ENCODE measurements at regions not wholly inside any gene's neighbourhood (a gene's known extent, or its start where the extent isn't known, plus 50 kb on each side); places are given as distances from the start of the nearest gene placed in this dataset.

DNA sequence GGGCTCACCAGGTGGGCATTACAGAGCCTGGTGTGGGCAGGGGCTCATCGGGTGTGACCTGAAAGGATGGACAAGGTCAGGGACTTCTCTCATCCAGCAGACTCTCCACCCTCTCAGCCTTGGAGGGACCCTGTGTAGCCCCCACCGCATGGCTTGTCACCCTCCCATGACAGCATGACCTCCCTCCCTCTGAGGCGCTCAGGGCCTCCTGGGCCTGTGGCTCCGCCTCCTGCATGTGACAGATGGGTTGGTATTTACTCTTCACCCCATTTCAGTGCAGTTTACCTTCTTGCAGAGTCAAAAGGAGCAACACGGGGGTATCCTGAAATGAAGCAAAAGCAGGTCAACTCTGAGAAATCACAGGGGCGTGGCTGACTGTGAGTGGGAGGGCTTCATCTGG lies 298.6 kb upstream of the AJAP1 start:
- H2BK120ac ChIP-seq (ENCODE audit: low read depth, low read length): no peak overlapping the region
- no peaks in the 10 kb centered on the region for H3K79me1 ChIP-seq (ENCODE audit: low read depth in 1 of 2, low read length in 2 of 2)
- no peak overlapping the region for H3K4ac ChIP-seq (ENCODE audit: low read depth, low read length)
- H3K27ac ChIP-seq (ENCODE audit: insufficient read depth, low read length): no peak overlapping the region
- ATAC-seq (ENCODE audit: low read depth): no peak
- no peak overlapping the region for H2AK5ac ChIP-seq (ENCODE audit: low read depth, low read length)
- no peak overlapping the region for H3K14ac ChIP-seq (replicated peaks; ENCODE audit: low read depth, low read length)
- intact Hi-C loops (cut with micrococcal nuclease): no loop called here
- H2BK15ac ChIP-seq (ENCODE audit: low read depth, low read length): no peak overlapping the region
- whole genome bisulfite sequencing, 2 experiments (ENCODE audit: extremely low coverage in 2 of 2, insufficient read length in 1 of 2): no CpG with 5 or more reads among the region's 6 CpGs
- no peak overlapping the region for H2BK5ac ChIP-seq (ENCODE audit: low read depth, low read length, poor library complexity, severe bottlenecking)
- POLR2A ChIA-PET (ENCODE audit: unreplicated experiment): no interaction called here
- no peaks in the 10 kb centered on the region for H3K27me3 ChIP-seq (ENCODE audit: control insufficient read depth, insufficient read depth, low read length)
- H2AK9ac ChIP-seq (replicated peaks; ENCODE audit: low read depth, low read length, poor library complexity): no peak overlapping the region
- dilution Hi-C loops (cut with HindIII; ENCODE audit: low sequenced_read_pairs, unreplicated experiment): no loop called here
- no peak overlapping the region for H2BK20ac ChIP-seq (ENCODE audit: low read depth, low read length)
- H3K4me1 ChIP-seq (ENCODE audit: control insufficient read depth, insufficient read depth, low read length): no peaks in the 10 kb centered on the region
- no peak overlapping the region for H4K8ac ChIP-seq (ENCODE audit: low read depth in 2 of 2, low read length in 2 of 2)
- no peak for DNase-seq
- BruUV-seq (replicated peaks): no TSS peak
- H3K4me2 ChIP-seq (ENCODE audit: low read depth, low read length): no peak overlapping the region
- H4K5ac ChIP-seq (ENCODE audit: low read depth, low read length): no peak overlapping the region
- no peaks in the 10 kb centered on the region for H3K9me1 ChIP-seq (ENCODE audit: insufficient read depth, low read length)
- no peak overlapping the region for H3K9ac ChIP-seq (ENCODE audit: low read depth, low read length)
- no peak overlapping the region for H2AFZ ChIP-seq (replicated peaks; ENCODE audit: low read length, poor library complexity)
- H3K23ac ChIP-seq (ENCODE audit: low read depth, low read length): no peak overlapping the region
- in situ Hi-C loops (cut with MboI; ENCODE audit: low sequenced_read_pairs): no loop called here
- H3K9me3 ChIP-seq (ENCODE audit: control insufficient read depth, insufficient read depth, low read length): peaks cover 70% of the 10 kb centered on the region
- CTCF ChIA-PET: no interaction called here
- no peaks in the 10 kb centered on the region for H3K36me3 ChIP-seq (ENCODE audit: control insufficient read depth, insufficient read depth, low read length)
- no peak overlapping the region for H3K4me3 ChIP-seq (ENCODE audit: insufficient read depth, low read depth, low read length)
- H4K20me1 ChIP-seq (ENCODE audit: insufficient read depth, low read length): no peaks in the 10 kb centered on the region
- H3K56ac ChIP-seq (ENCODE audit: extremely low read depth, insufficient read depth, low read length): no peak overlapping the region
- no peak overlapping the region for H3K18ac ChIP-seq (ENCODE audit: low read depth, low read length)
- TF ChIP-seq, protein P1, sequence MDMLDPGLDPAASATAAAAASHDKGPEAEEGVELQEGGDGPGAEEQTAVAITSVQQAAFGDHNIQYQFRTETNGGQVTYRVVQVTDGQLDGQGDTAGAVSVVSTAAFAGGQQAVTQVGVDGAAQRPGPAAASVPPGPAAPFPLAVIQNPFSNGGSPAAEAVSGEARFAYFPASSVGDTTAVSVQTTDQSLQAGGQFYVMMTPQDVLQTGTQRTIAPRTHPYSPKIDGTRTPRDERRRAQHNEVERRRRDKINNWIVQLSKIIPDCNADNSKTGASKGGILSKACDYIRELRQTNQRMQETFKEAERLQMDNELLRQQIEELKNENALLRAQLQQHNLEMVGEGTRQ (IDR thresholded peaks at IDR 0.05; ENCODE audit: low read depth, low read length): no peak
- TF ChIP-seq SMC3 (IDR thresholded peaks at IDR 0.05; ENCODE audit: low read depth, low read length) (no peak), FOS (IDR thresholded peaks at IDR 0.05; ENCODE audit: low read depth, low read length) (no peak), RCOR1 (IDR thresholded peaks at IDR 0.05; ENCODE audit: insufficient replicate concordance, low read length) (no peak), BHLHE40 (IDR thresholded peaks at IDR 0.05; ENCODE audit: low read depth, low read length) (no peak), NFE2L2 (IDR thresholded peaks at IDR 0.05; ENCODE audit: low read depth, low read length) (no peak), ELK1 (IDR thresholded peaks at IDR 0.05; ENCODE audit: borderline replicate concordance, low read depth, low read length) (no peak), MAFK (IDR thresholded peaks at IDR 0.05; ENCODE audit: low read depth, low read length) (no peak), CEBPB (IDR thresholded peaks at IDR 0.05; ENCODE audit: low read depth, low read length) (no peak)
- H4K91ac ChIP-seq (ENCODE audit: insufficient read depth, low read depth, low read length): no peak overlapping the region
